PC-3 (cell line): ENCODE measurements at regions not wholly inside any gene's neighbourhood (a gene's known extent, or its start where the extent isn't known, plus 50 kb on each side); places are given as distances from the start of the nearest gene placed in this dataset.
"Not testable (repeated sequence)": the region's sequence is repeated elsewhere in the genome, so short reads cannot be mapped to it uniquely, and the experiment has no call there.

Experiments used
- ATAC-seq: fragments of 200-7000 bp; cut with Tn5 transposase; 2 replicates; pipeline ENCODE4 v1.9.1; 2020; ENCODE audit warnings: mild to moderate bottlenecking, moderate library complexity
- BruUV-seq: library from RNA; stranded (reverse); fragments of 400-500 nt; replicated peaks from 2 replicates; lab custom pipeline; 2021; lab: Mats Ljungman, UMichigan
- CTCF ChIA-PET: fragments of 300-600 bp; sonication (Branson Sonifier 250); formaldehyde crosslinking; loops from one replicate; lab custom pipeline; 2022; ENCODE audit warnings: antibody characterized with exemption; lab: Charles Lee
- POLR2A ChIA-PET: fragments of 300-600 bp; sonication (Branson Sonifier 250); formaldehyde crosslinking; loops from one replicate; lab custom pipeline; 2022; ENCODE audit warnings: antibody characterized with exemption; ENCODE audit not compliant: unreplicated experiment; lab: Charles Lee
- DNase-seq: peaks from one replicate; pipeline ENCODE4 v3.0.0-alpha.2; 2015
- H2AFZ ChIP-seq: fragments of 300-600 bp; sonication (generic); 2 replicates; pipeline ENCODE4 v1.6.0; 2016; ENCODE audit warnings: antibody characterized with exemption, low read length
- H3F3A ChIP-seq: fragments of 300-600 bp; sonication (generic); one replicate; pipeline ENCODE4 v1.6.0; 2017; ENCODE audit warnings: antibody characterized with exemption, low read length, control low read depth, mild to moderate bottlenecking; ENCODE audit not compliant: unreplicated experiment
- H3K27ac ChIP-seq: fragments of 300-600 bp; sonication (generic); 2 replicates; pipeline ENCODE4 v1.5.1; 2016; ENCODE audit warnings: mild to moderate bottlenecking, low read length
- H3K27me3 ChIP-seq: fragments of 300-600 bp; sonication (generic); 2 replicates; pipeline ENCODE4 v1.6.1; 2016; ENCODE audit warnings: low read length, mixed read lengths
- H3K36me3 ChIP-seq: fragments of 300-600 bp; sonication (generic); 2 replicates; pipeline ENCODE4 v1.6.1; 2016; ENCODE audit warnings: low read depth, mixed run types, low read length, mixed read lengths
- H3K4me1 ChIP-seq: fragments of 300-600 bp; sonication (generic); 2 replicates; pipeline ENCODE4 v1.5.1; 2016; ENCODE audit warnings: low read length; ENCODE audit not compliant: insufficient read depth
- H3K4me2 ChIP-seq: fragments of 300-600 bp; sonication (generic); 2 replicates; pipeline ENCODE4 v1.6.0; 2016; ENCODE audit warnings: low read length
- H3K4me3 ChIP-seq: fragments of 300-600 bp; sonication (generic); 2 replicates; pipeline ENCODE4 v1.5.1; 2016; ENCODE audit warnings: mild to moderate bottlenecking, low read length, mixed read lengths
- H3K79me2 ChIP-seq: fragments of 300-600 bp; sonication (generic); 2 replicates; pipeline ENCODE4 v1.6.1; 2017; ENCODE audit warnings: low read length, mixed read lengths
- H3K9ac ChIP-seq: fragments of 300-600 bp; sonication (generic); 2 replicates; pipeline ENCODE4 v1.6.0; 2016; ENCODE audit warnings: mild to moderate bottlenecking, low read length
- H3K9me2 ChIP-seq: fragments of 300-600 bp; sonication (generic); replicated peaks from 2 replicates; pipeline ENCODE4 v1.6.1; 2016; ENCODE audit warnings: mixed run types, low read length, mixed read lengths
- H3K9me3 ChIP-seq: fragments of 300-600 bp; sonication (generic); 2 replicates; pipeline ENCODE4 v1.6.1; 2016; ENCODE audit warnings: low read length, mixed read lengths
- H4K20me1 ChIP-seq: fragments of 300-600 bp; sonication (generic); 2 replicates; pipeline ENCODE4 v1.6.1; 2016; ENCODE audit warnings: low read length, mixed read lengths
- CTCF ChIP-seq: fragments of 300-600 bp; sonication (generic); conservative IDR thresholded peaks from 2 replicates; pipeline ENCODE4 v1.5.1; 2017; ENCODE audit warnings: antibody characterized with exemption, low read depth, mild to moderate bottlenecking, low read length
- EZH2 ChIP-seq: fragments of 300-600 bp; sonication (generic); IDR thresholded peaks from one replicate; pipeline ENCODE4 v1.6.1; 2017; ENCODE audit warnings: antibody characterized with exemption, mild to moderate bottlenecking, low read length; ENCODE audit not compliant: unreplicated experiment
- EZH2phosphoT487 ChIP-seq: fragments of 300-600 bp; sonication (generic); IDR thresholded peaks from 2 replicates; pipeline ENCODE4 v1.6.1; 2018; ENCODE audit warnings: mild to moderate bottlenecking, antibody characterized with exemption, low read length, borderline replicate concordance
- intact Hi-C: fragments of 100-400 bp; cut with micrococcal nuclease; formaldehyde crosslinking; loops from 2 replicates; pipeline ENCODE4 v1.9.0; 2023

- POLR2A ChIA-PET = no interaction called here
- H3K4me3 ChIP-seq = no peak overlapping the region
- CTCF ChIA-PET = no interaction called here
- BruUV-seq = no TSS peak
- no peaks in the 10 kb centered on the region for H3F3A ChIP-seq
- peaks cover 4% of the 10 kb centered on the region; the same call in 1 of the 2 replicates for H3K4me1 ChIP-seq
- no peak overlapping the region for H3K9ac ChIP-seq
- intact Hi-C loops = no loop called here
- H3K27me3 ChIP-seq = no peaks in the 10 kb centered on the region
- H2AFZ ChIP-seq = no peak overlapping the region
- no peaks in the 10 kb centered on the region for H3K9me3 ChIP-seq
- H3K36me3 ChIP-seq = no peaks in the 10 kb centered on the region
- H4K20me1 ChIP-seq = no peaks in the 10 kb centered on the region
- no peaks in the 10 kb centered on the region for H3K79me2 ChIP-seq
- no peak overlapping the region for H3K4me2 ChIP-seq
- no peak for TF ChIP-seq CTCF
- TF ChIP-seq EZH2 = no peak
- TF ChIP-seq EZH2phosphoT487 = no peak
- ATAC-seq (no peak), DNase-seq (no peak)
- H3K9me2 ChIP-seq = no peaks in the 10 kb centered on the region
- H3K27ac ChIP-seq = no peak overlapping the region
Observed at GRCh38 chr13:34376483-34376882, 558.5 kb downstream of the RFC3 start.

- Histone ChIP-seq H3K27me3 (no peaks in the 10 kb centered on the region), H2AFZ (no peak overlapping the region), H3F3A (no peaks in the 10 kb centered on the region), H3K4me2 (no peak overlapping the region), H3K79me2 (no peaks in the 10 kb centered on the region), H3K27ac (no peak overlapping the region), H3K4me3 (no peak overlapping the region), H3K9me2 (no peaks in the 10 kb centered on the region), H3K9me3 (no peaks in the 10 kb centered on the region), H4K20me1 (no peaks in the 10 kb centered on the region), H3K4me1 (no peaks in the 10 kb centered on the region), H3K9ac (no peak overlapping the region), H3K36me3 (no peaks in the 10 kb centered on the region)
- ChIA-PET CTCF (no interaction called here), POLR2A (no interaction called here)
- no TSS peak for BruUV-seq
- no peak for DNase-seq
- TF ChIP-seq EZH2 (no peak), CTCF (no peak), EZH2phosphoT487 (no peak)
- ATAC-seq = no peak
- intact Hi-C loops = no loop called here
Observed at GRCh38 chr13:34381228-34381627, 560.8 kb upstream of the NBEA start.

GRCh38 chr13:34383728-34384127 lies 558.3 kb upstream of the NBEA start:
- CTCF ChIA-PET = no interaction called here
- Histone ChIP-seq H3F3A (no peaks in the 10 kb centered on the region), H3K27ac (no peak overlapping the region), H3K9me3 (no peaks in the 10 kb centered on the region), H3K9me2 (no peaks in the 10 kb centered on the region), H3K4me2 (no peak overlapping the region), H3K4me1 (no peaks in the 10 kb centered on the region), H4K20me1 (no peaks in the 10 kb centered on the region), H3K36me3 (no peaks in the 10 kb centered on the region), H3K4me3 (no peak overlapping the region), H3K9ac (no peak overlapping the region), H3K79me2 (no peaks in the 10 kb centered on the region), H2AFZ (no peak overlapping the region), H3K27me3 (no peaks in the 10 kb centered on the region)
- intact Hi-C loops = no loop called here
- DNase-seq (no peak), ATAC-seq (no peak)
- no peak for TF ChIP-seq CTCF
- TF ChIP-seq EZH2 = no peak
- no peak for TF ChIP-seq EZH2phosphoT487
- POLR2A ChIA-PET = no interaction called here
- BruUV-seq = no TSS peak

- H4K20me1 ChIP-seq, H3K27ac ChIP-seq, H3K9me3 ChIP-seq, H3K4me1 ChIP-seq, ATAC-seq, H3F3A ChIP-seq, BruUV-seq, CTCF ChIA-PET, H3K9ac ChIP-seq, POLR2A ChIA-PET, H3K4me3 ChIP-seq, H3K9me2 ChIP-seq, H3K79me2 ChIP-seq, DNase-seq, H3K36me3 ChIP-seq, H3K27me3 ChIP-seq, intact Hi-C loops, H2AFZ ChIP-seq, H3K4me2 ChIP-seq: not testable (repeated sequence)
Observed at GRCh38 chr13:34386229-34386628, 555.8 kb upstream of the NBEA start.
